ENCODE measurements at regions not wholly inside any gene's neighbourhood (a gene's known extent, or its start where the extent isn't known, plus 50 kb on each side); places are given as distances from the start of the nearest gene placed in this dataset.

DNA sequence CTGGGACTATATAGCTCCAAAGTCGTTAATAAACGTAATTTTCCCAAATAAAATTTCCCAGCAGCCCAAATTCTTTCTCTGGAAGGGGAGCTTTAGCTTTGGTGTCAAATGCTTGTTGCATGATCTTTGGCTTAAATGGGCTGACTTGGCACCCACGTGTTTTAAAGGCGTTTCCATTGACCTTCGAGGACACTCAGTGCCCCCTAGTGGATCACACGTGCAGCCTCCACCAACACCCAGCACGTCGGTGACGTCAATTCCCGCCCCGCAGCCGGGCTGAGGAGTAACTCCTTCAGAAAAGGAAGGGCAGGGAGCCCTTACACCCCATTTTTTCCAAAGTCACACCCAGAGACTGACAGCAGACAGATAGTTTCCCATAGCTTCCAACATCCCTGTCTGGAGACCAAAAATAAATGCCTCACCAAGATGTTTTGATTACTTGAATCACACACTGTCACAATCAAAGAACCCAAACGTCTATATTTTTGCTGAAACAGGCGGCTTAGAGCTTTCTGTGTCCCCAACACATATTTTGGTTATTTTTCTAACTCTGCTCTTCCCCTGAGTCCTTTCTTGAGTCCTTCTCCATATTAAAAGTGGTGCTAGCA lies 707.9 kb downstream of the AACS start (continued):
- TF ChIP-seq YY1 (IDR thresholded peaks at IDR 0.05; ENCODE audit: low read depth, low read length) (peak; percentile 47; the same call in 1 of the 2 replicates), CHD1 (IDR thresholded peaks at IDR 0.05; ENCODE audit: low read depth, low read length) (no peak), KDM1A (IDR thresholded peaks at IDR 0.05; ENCODE audit: borderline replicate concordance, low read length) (no peak; the same call in 1 of the 2 replicates), HDAC2 (IDR thresholded peaks at IDR 0.05; ENCODE audit: borderline replicate concordance in 1 of 2, low read depth in 2 of 2, low read length in 2 of 2) (peak in 1 of 2 experiments; percentile 69; a peak in 1 of 4 replicates), POLR2A (IDR thresholded peaks at IDR 0.05; ENCODE audit: control extremely low read depth in 1 of 2, low read depth in 2 of 2, low read length in 2 of 2) (no peak), CTBP2 (IDR thresholded peaks at IDR 0.05; ENCODE audit: borderline replicate concordance, insufficient read depth, insufficient read length, low read length) (no peak), SAP30 (IDR thresholded peaks at IDR 0.05; ENCODE audit: insufficient read depth, insufficient replicate concordance, low read length) (no peak), ASH2L (IDR thresholded peaks at IDR 0.05; ENCODE audit: low read length) (no peak), BRCA1 (IDR thresholded peaks at IDR 0.05; ENCODE audit: low read depth, low read length) (no peak), NRF1 (IDR thresholded peaks at IDR 0.05; ENCODE audit: low read depth, low read length) (no peak), RBBP5 (IDR thresholded peaks at IDR 0.05; ENCODE audit: borderline replicate concordance, low read depth, low read length) (no peak), NANOG (IDR thresholded peaks at IDR 0.05; ENCODE audit: insufficient read depth, low read depth, low read length, poor library complexity, severe bottlenecking) (no peak), ZNF274 (IDR thresholded peaks at IDR 0.05; ENCODE audit: borderline replicate concordance, extremely low read depth, low read length) (no peak)
